ENCODE measurements at regions not wholly inside any gene's neighbourhood (a gene's known extent, or its start where the extent isn't known, plus 50 kb on each side); places are given as distances from the start of the nearest gene placed in this dataset.

GRCh38 chr21:18549214-18549905 is 145.8 kb upstream of the TMPRSS15 start:
- intact Hi-C loops (cut with micrococcal nuclease; ENCODE audit: unreplicated experiment) (no loop called here), in situ Hi-C loops (cut with HindIII; ENCODE audit: low pct_unique_long_range_greater_than_20kb, low sequenced_read_pairs) (no loop called here)
- no peak overlapping the region for H3K4me3 ChIP-seq (ENCODE audit: low read depth in 2 of 2, low read length in 2 of 2)
- POLR2A ChIA-PET, result no interaction called here
- H3K36me3 ChIP-seq (ENCODE audit: control insufficient read depth, insufficient read depth, low read length), result no peaks in the 10 kb centered on the region
- no peaks in the 10 kb centered on the region for H3K9me3 ChIP-seq (ENCODE audit: control insufficient read depth, insufficient read depth, low read depth, low read length)
- DNase-seq (ENCODE audit: low read depth, low spot score) (no peak), ATAC-seq (no peak)
- BruUV-seq (replicated peaks), result no TSS peak
- TF ChIP-seq CTCF (IDR thresholded peaks at IDR 0.05) (no peak), TCF7L2 (IDR thresholded peaks at IDR 0.05; ENCODE audit: low read depth, low read length) (no peak), SIN3A (IDR thresholded peaks at IDR 0.05; ENCODE audit: borderline replicate concordance, insufficient read depth, low read depth, low read length) (no peak), REST (IDR thresholded peaks at IDR 0.05; ENCODE audit: insufficient read depth in 1 of 2, low read depth in 2 of 2, low read length in 1 of 2) (no peak), POLR2AphosphoS5 (IDR thresholded peaks at IDR 0.05; ENCODE audit: low read depth, low read length) (no peak)
- H3K4me1 ChIP-seq (ENCODE audit: control insufficient read depth, insufficient read depth, low read length), result no peaks in the 10 kb centered on the region
- CTCF ChIA-PET, result no interaction called here
- no peak overlapping the region for H3K27ac ChIP-seq (ENCODE audit: low read length)
- no peaks in the 10 kb centered on the region for H3K27me3 ChIP-seq (ENCODE audit: control insufficient read depth, insufficient read depth, low read length)

GRCh38 chr21:18550361-18550760 is 146.8 kb upstream of the TMPRSS15 start:
- TF ChIP-seq REST (IDR thresholded peaks at IDR 0.05; ENCODE audit: insufficient read depth in 1 of 2, low read depth in 2 of 2, low read length in 1 of 2) (no peak), TCF7L2 (IDR thresholded peaks at IDR 0.05; ENCODE audit: low read depth, low read length) (no peak), POLR2AphosphoS5 (IDR thresholded peaks at IDR 0.05; ENCODE audit: low read depth, low read length) (no peak), SIN3A (IDR thresholded peaks at IDR 0.05; ENCODE audit: borderline replicate concordance, insufficient read depth, low read depth, low read length) (no peak), CTCF (IDR thresholded peaks at IDR 0.05) (no peak)
- POLR2A ChIA-PET, result no interaction called here
- Histone ChIP-seq H3K27me3 (ENCODE audit: control insufficient read depth, insufficient read depth, low read length) (no peaks in the 10 kb centered on the region), H3K9me3 (ENCODE audit: control insufficient read depth, insufficient read depth, low read depth, low read length) (no peaks in the 10 kb centered on the region), H3K36me3 (ENCODE audit: control insufficient read depth, insufficient read depth, low read length) (no peaks in the 10 kb centered on the region), H3K4me1 (ENCODE audit: control insufficient read depth, insufficient read depth, low read length) (no peaks in the 10 kb centered on the region), H3K4me3 (ENCODE audit: low read depth in 2 of 2, low read length in 2 of 2) (no peak overlapping the region), H3K27ac (ENCODE audit: low read length) (no peak overlapping the region)
- in situ Hi-C loops (cut with HindIII; ENCODE audit: low pct_unique_long_range_greater_than_20kb, low sequenced_read_pairs) (no loop called here), intact Hi-C loops (cut with micrococcal nuclease; ENCODE audit: unreplicated experiment) (no loop called here)
- no peak for DNase-seq (ENCODE audit: low read depth, low spot score)
- ATAC-seq, result no peak
- BruUV-seq (replicated peaks), result no TSS peak
- CTCF ChIA-PET, result interaction anchor here (0.6 kb wide), 1 partner anchor 953 kb away, joined by 3 read pairs; no protein-coding TSS in a partner anchor
